ENCODE measurements at regions not wholly inside any gene's neighbourhood (a gene's known extent, or its start where the extent isn't known, plus 50 kb on each side); places are given as distances from the start of the nearest gene placed in this dataset.

- TF ChIP-seq POLR2AphosphoS5 (IDR thresholded peaks at IDR 0.05) (no peak), CTCF (IDR thresholded peaks at IDR 0.05) (no peak), POLR2A (IDR thresholded peaks at IDR 0.05) (no peak)
- no peak overlapping the region for H3K27ac ChIP-seq
- DNase-seq (ENCODE audit: low spot score), result no peak
- intact Hi-C loops (cut with DNase I), result no loop called here
- WGBS, result 86% methylated on average over 4 of the region's 5 CpGs
- H3K9me3 ChIP-seq, result no peaks in the 10 kb centered on the region
- no peaks in the 10 kb centered on the region for H3K36me3 ChIP-seq
- H3K27me3 ChIP-seq (replicated peaks; ENCODE audit: insufficient read depth), result no peaks in the 10 kb centered on the region
- H3K4me3 ChIP-seq, result no peak overlapping the region
- no peaks in the 10 kb centered on the region for H3K4me1 ChIP-seq (replicated peaks)
These were observed 262.6 kb downstream of the PCNX1 start for GRCh38 chr14:71169861-71170260.

GRCh38 chr14:71175491-71175890 lies 268.2 kb downstream of the PCNX1 start:
- no peak overlapping the region for H3K27ac ChIP-seq
- peak; percentile 15 for DNase-seq (ENCODE audit: low spot score)
- intact Hi-C loops (cut with DNase I), result no loop called here
- no peaks in the 10 kb centered on the region for H3K9me3 ChIP-seq
- no peaks in the 10 kb centered on the region for H3K27me3 ChIP-seq (replicated peaks; ENCODE audit: insufficient read depth)
- H3K4me1 ChIP-seq (replicated peaks), result no peaks in the 10 kb centered on the region
- TF ChIP-seq POLR2A (IDR thresholded peaks at IDR 0.05) (no peak), POLR2AphosphoS5 (IDR thresholded peaks at IDR 0.05) (no peak), CTCF (IDR thresholded peaks at IDR 0.05) (no peak)
- no peaks in the 10 kb centered on the region for H3K36me3 ChIP-seq
- 67% methylated on average over 3 of the region's 3 CpGs for WGBS
- no peak overlapping the region for H3K4me3 ChIP-seq

GRCh38 chr14:71179066-71179465 lies 271.8 kb downstream of the PCNX1 start:
- DNase-seq (ENCODE audit: low spot score), result no peak
- no peaks in the 10 kb centered on the region for H3K36me3 ChIP-seq
- WGBS, result 77% methylated on average over 5 of the region's 5 CpGs
- no peak overlapping the region for H3K4me3 ChIP-seq
- H3K4me1 ChIP-seq (replicated peaks), result no peaks in the 10 kb centered on the region
- no peaks in the 10 kb centered on the region for H3K27me3 ChIP-seq (replicated peaks; ENCODE audit: insufficient read depth)
- H3K9me3 ChIP-seq, result no peaks in the 10 kb centered on the region
- no peak overlapping the region for H3K27ac ChIP-seq
- intact Hi-C loops (cut with DNase I), result no loop called here
- TF ChIP-seq CTCF (IDR thresholded peaks at IDR 0.05) (no peak), POLR2A (IDR thresholded peaks at IDR 0.05) (no peak), POLR2AphosphoS5 (IDR thresholded peaks at IDR 0.05) (no peak)

GRCh38 chr14:71180397-71180796 lies 273.1 kb downstream of the PCNX1 start:
- H3K9me3 ChIP-seq, result no peaks in the 10 kb centered on the region
- TF ChIP-seq POLR2A (IDR thresholded peaks at IDR 0.05), result no peak
- TF ChIP-seq CTCF (IDR thresholded peaks at IDR 0.05), result no peak
- no peak for TF ChIP-seq POLR2AphosphoS5 (IDR thresholded peaks at IDR 0.05)

GRCh38 chr14:71181215-71182003 lies 274.1 kb downstream of the PCNX1 start:
- Histone ChIP-seq H3K4me1 (replicated peaks) (no peaks in the 10 kb centered on the region), H3K9me3 (no peaks in the 10 kb centered on the region), H3K27me3 (replicated peaks; ENCODE audit: insufficient read depth) (no peaks in the 10 kb centered on the region), H3K36me3 (no peaks in the 10 kb centered on the region), H3K27ac (no peak overlapping the region), H3K4me3 (no peak overlapping the region)
- DNase-seq (ENCODE audit: low spot score), result no peak
- TF ChIP-seq POLR2AphosphoS5 (IDR thresholded peaks at IDR 0.05) (no peak), POLR2A (IDR thresholded peaks at IDR 0.05) (no peak), CTCF (IDR thresholded peaks at IDR 0.05) (no peak)
- WGBS, result 92% methylated on average over 23 of the region's 23 CpGs
- intact Hi-C loops (cut with DNase I), result no loop called here

More at GRCh38 chr14:71180397-71180796, 273.1 kb downstream of the PCNX1 start:
- Histone ChIP-seq H3K4me1 (replicated peaks) (no peaks in the 10 kb centered on the region), H3K27me3 (replicated peaks; ENCODE audit: insufficient read depth) (no peaks in the 10 kb centered on the region), H3K27ac (no peak overlapping the region), H3K4me3 (no peak overlapping the region), H3K36me3 (no peaks in the 10 kb centered on the region)
- 89% methylated on average over 5 of the region's 5 CpGs for WGBS
- intact Hi-C loops (cut with DNase I), result no loop called here
- no peak for DNase-seq (ENCODE audit: low spot score)

Measured in prostate gland (tissue), 2 donors.